K562 (cell line): ENCODE measurements at regions not wholly inside any gene's neighbourhood (a gene's known extent, or its start where the extent isn't known, plus 50 kb on each side); places are given as distances from the start of the nearest gene placed in this dataset.

Source experiments
- ATAC-seq: fragments of 200-7000 bp; cut with Tn5 transposase; 3 replicates; pipeline ENCODE4 v1.9.1; 2020; ENCODE audit warnings: moderate library complexity
- BruUV-seq: library from RNA; stranded (reverse); fragments of 400-500 nt; replicated peaks from 2 replicates; lab custom pipeline; 2021; lab: Mats Ljungman, UMichigan
- CTCF ChIA-PET: fragments of 300-600 bp; formaldehyde crosslinking; extraction: SDS; loops from one replicate; lab custom pipeline; 2021; ENCODE audit warnings: low intra/inter-chr PET ratio; lab: Yijun Ruan, JAX
- POLR2A ChIA-PET: fragments of 300-600, 350-650 bp; sonication (Branson Sonifier 250); formaldehyde crosslinking; extraction: SDS; loops from one replicate; lab custom pipeline; 2021; ENCODE audit warnings: antibody characterized with exemption, inconsistent platforms; lab: Yijun Ruan, JAX
- DNase-seq, 4 experiments: peaks; one replicate each; pipeline versions ENCODE4 v3.0.0 to v3.0.0-alpha.2; 2011 to 2018; ENCODE audit warnings: low spot score in 3 of 4, mixed read lengths in 3 of 4; ENCODE audit errors: extremely low read depth in 1 of 4
- FAIRE-seq: peaks from 2 replicates; lab custom pipeline; 2011; peaks lifted over from hg19 to GRCh38; lab: Jason Lieb, UNC
- H2AFZ ChIP-seq: 2 replicates; pipeline ENCODE4 v1.6.0; 2011; ENCODE audit warnings: low read depth, low read length, control low read depth, inconsistent platforms
- H3K27ac ChIP-seq: fragments of 200-600 bp; 3 replicates; pipeline ENCODE4 v1.8.0; 2011; ENCODE audit warnings: low read depth, mild to moderate bottlenecking, control low read depth, inconsistent platforms, low read length, moderate library complexity, mixed read lengths; ENCODE audit errors: extremely low read depth
- H3K27me3 ChIP-seq, 2 experiments: fragments of 300-600 bp in 1 of 2; 2 replicates in 1 of 2; 3 replicates in 1 of 2; pipeline versions ENCODE4 v1.6.0 to v1.8.0; 2011; ENCODE audit warnings: inconsistent platforms in 2 of 2, low read length in 2 of 2, mild to moderate bottlenecking in 1 of 2, mixed read lengths in 1 of 2, moderate library complexity in 1 of 2; ENCODE audit not compliant: control insufficient read depth in 2 of 2, insufficient read depth in 2 of 2
- H3K36me3 ChIP-seq: fragments of 300-600 bp; 3 replicates; pipeline ENCODE4 v1.8.0; 2011; ENCODE audit warnings: mild to moderate bottlenecking, low read length, inconsistent platforms; ENCODE audit not compliant: control insufficient read depth, insufficient read depth
- H3K4me1 ChIP-seq, 2 experiments: fragments of 200-600 bp in 1 of 2; replicated peaks in 1 of 2; 2 replicates in 1 of 2; 3 replicates in 1 of 2; pipeline versions ENCODE4 v1.5.1 to v1.8.0; 2011; ENCODE audit warnings: inconsistent platforms in 2 of 2, low read length in 2 of 2, mild to moderate bottlenecking in 1 of 2, mixed read lengths in 1 of 2, moderate library complexity in 1 of 2; ENCODE audit not compliant: control insufficient read depth in 2 of 2, insufficient read depth in 2 of 2
- H3K4me2 ChIP-seq: 2 replicates; pipeline ENCODE4 v1.6.1; 2011; ENCODE audit warnings: low read length, control low read depth, inconsistent platforms, mixed read lengths; ENCODE audit not compliant: insufficient read depth
- H3K4me3 ChIP-seq: fragments of 200-600 bp; sonication (generic), shearing (Covaris generic); 2 replicates; pipeline ENCODE4 v1.5.1; 2016; ENCODE audit warnings: control low read depth, inconsistent platforms
- H3K79me2 ChIP-seq: fragments of 200-600 bp; 3 replicates; pipeline ENCODE4 v1.8.0; 2011; ENCODE audit warnings: low read length, inconsistent platforms; ENCODE audit not compliant: control insufficient read depth, insufficient read depth
- H3K9ac ChIP-seq, 2 experiments: 2 replicates each; pipeline versions ENCODE4 v1.6.0 to v1.6.1; 2011; ENCODE audit warnings: low read depth in 2 of 2, low read length in 2 of 2, control low read depth in 1 of 2, inconsistent platforms in 1 of 2, mild to moderate bottlenecking in 1 of 2, mixed read lengths in 1 of 2; ENCODE audit not compliant: insufficient read depth in 1 of 2
- H3K9me1 ChIP-seq: one replicate; pipeline ENCODE4 v1.6.0; 2011; ENCODE audit warnings: inconsistent platforms, mild to moderate bottlenecking, low read length, moderate library complexity; ENCODE audit not compliant: control insufficient read depth, insufficient read depth
- H3K9me3 ChIP-seq: replicated peaks from 2 replicates; pipeline ENCODE4 v1.5.1; 2011; ENCODE audit warnings: low read depth, low read length, inconsistent platforms; ENCODE audit not compliant: control insufficient read depth, insufficient read depth
- H4K20me1 ChIP-seq: replicated peaks from 2 replicates; pipeline ENCODE4 v1.6.1; 2011; ENCODE audit warnings: low read length, inconsistent platforms, mixed read lengths; ENCODE audit not compliant: control insufficient read depth, insufficient read depth
- HMG20B ChIP-seq: fragments of 250-450 bp; sonication (Bioruptor Pico); IDR thresholded peaks from 2 replicates; pipeline ENCODE4 v1.5.0; 2021; ENCODE audit warnings: mild to moderate bottlenecking
- IFI16 ChIP-seq: fragments of 250-450 bp; sonication (Bioruptor Pico); IDR thresholded peaks from 2 replicates; pipeline ENCODE4 v2.1.2; 2022; ENCODE audit warnings: mild to moderate bottlenecking, inconsistent platforms
- PML ChIP-seq: IDR thresholded peaks from 2 replicates; pipeline ENCODE4 v1.6.1; 2012; ENCODE audit warnings: low read length, inconsistent platforms
- SRSF9 ChIP-seq: fragments of 200-400 bp; formaldehyde crosslinking; IDR thresholded peaks from 2 replicates; pipeline ENCODE4 v1.6.1; 2017; ENCODE audit warnings: low read depth, low read length, borderline replicate concordance
- ZNF785 ChIP-seq: fragments of 250-450 bp; sonication (Bioruptor Pico); IDR thresholded peaks from 2 replicates; pipeline ENCODE4 v1.4.0; 2020; ENCODE audit warnings: mild to moderate bottlenecking
- WGBS: fragments of 100-300 bp; shearing (Covaris generic); methylation state at CpG from one replicate; pipeline ENCODE4 v1.1.6; 2016; ENCODE audit warnings: low coverage, mixed read lengths; ENCODE audit not compliant: insufficient coverage; ENCODE audit errors: missing lambda C conversion rate; 5-methylcytosine and 5-hydroxymethylcytosine counted together
- in situ Hi-C: fragments of 300-500 bp; cut with MboI; formaldehyde crosslinking; loops from 4 replicates; pipeline ENCODE4 v1.15.0; 2018; ENCODE audit warnings: inconsistent platforms, mixed read lengths
- intact Hi-C: fragments of 100-400 bp; cut with micrococcal nuclease; formaldehyde crosslinking; loops from 2 replicates; pipeline ENCODE4 v1.14.2; 2022
- TF ChIP-seq, protein P1 (sequence below): sonication (generic); formaldehyde crosslinking; IDR thresholded peaks from 2 replicates; pipeline ENCODE4 v1.8.0; 2023; ENCODE audit warnings: mild to moderate bottlenecking, missing genetic modification reagents

DNA sequence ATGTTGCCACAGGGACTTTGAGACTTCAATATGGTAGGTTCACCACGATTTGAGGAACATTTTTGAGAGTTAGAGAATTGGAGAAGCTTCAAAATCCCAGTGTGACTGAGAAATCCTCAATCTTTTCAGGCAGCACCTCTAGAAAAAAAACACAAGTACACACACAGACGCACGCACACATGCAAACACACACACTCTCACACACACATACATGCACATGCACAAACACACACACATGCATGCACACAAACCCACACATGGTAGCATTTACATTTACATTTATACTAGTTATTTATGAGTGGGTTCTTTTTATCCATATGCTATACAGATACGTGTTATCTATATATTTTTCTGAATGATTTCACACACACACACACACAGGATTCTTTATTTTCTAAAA is 901.9 kb downstream of the GATA3 start:
- H3K36me3 ChIP-seq, result no peaks in the 10 kb centered on the region
- intact Hi-C loops (no loop called here), in situ Hi-C loops (no loop called here)
- H3K4me2 ChIP-seq, result no peak overlapping the region
- TF ChIP-seq PML (no peak), HMG20B (no peak), ZNF785 (CRISPR knock-in tag) (no peak), SRSF9 (no peak), IFI16 (CRISPR knock-in tag) (no peak)
- TF ChIP-seq, protein P1, sequence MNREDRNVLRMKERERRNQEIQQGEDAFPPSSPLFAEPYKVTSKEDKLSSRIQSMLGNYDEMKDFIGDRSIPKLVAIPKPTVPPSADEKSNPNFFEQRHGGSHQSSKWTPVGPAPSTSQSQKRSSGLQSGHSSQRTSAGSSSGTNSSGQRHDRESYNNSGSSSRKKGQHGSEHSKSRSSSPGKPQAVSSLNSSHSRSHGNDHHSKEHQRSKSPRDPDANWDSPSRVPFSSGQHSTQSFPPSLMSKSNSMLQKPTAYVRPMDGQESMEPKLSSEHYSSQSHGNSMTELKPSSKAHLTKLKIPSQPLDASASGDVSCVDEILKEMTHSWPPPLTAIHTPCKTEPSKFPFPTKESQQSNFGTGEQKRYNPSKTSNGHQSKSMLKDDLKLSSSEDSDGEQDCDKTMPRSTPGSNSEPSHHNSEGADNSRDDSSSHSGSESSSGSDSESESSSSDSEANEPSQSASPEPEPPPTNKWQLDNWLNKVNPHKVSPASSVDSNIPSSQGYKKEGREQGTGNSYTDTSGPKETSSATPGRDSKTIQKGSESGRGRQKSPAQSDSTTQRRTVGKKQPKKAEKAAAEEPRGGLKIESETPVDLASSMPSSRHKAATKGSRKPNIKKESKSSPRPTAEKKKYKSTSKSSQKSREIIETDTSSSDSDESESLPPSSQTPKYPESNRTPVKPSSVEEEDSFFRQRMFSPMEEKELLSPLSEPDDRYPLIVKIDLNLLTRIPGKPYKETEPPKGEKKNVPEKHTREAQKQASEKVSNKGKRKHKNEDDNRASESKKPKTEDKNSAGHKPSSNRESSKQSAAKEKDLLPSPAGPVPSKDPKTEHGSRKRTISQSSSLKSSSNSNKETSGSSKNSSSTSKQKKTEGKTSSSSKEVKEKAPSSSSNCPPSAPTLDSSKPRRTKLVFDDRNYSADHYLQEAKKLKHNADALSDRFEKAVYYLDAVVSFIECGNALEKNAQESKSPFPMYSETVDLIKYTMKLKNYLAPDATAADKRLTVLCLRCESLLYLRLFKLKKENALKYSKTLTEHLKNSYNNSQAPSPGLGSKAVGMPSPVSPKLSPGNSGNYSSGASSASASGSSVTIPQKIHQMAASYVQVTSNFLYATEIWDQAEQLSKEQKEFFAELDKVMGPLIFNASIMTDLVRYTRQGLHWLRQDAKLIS (CRISPR knock-in tag), result no peak
- POLR2A ChIA-PET, result no interaction called here
- no peaks in the 10 kb centered on the region for H3K79me2 ChIP-seq
- H3K27me3 ChIP-seq, result no peaks in the 10 kb centered on the region
- no peak for DNase-seq
- no TSS peak for BruUV-seq
- no peak overlapping the region for H2AFZ ChIP-seq
- no peak for ATAC-seq
- no peak overlapping the region for H3K27ac ChIP-seq
- no peak overlapping the region for H3K4me3 ChIP-seq
- H3K4me1 ChIP-seq, result no peaks in the 10 kb centered on the region
- 5% methylated on average over 4 of the region's 4 CpGs for WGBS
- no peaks in the 10 kb centered on the region for H3K9me1 ChIP-seq
- H3K9me3 ChIP-seq, result no peaks in the 10 kb centered on the region
- no peak for FAIRE-seq
- H4K20me1 ChIP-seq, result no peaks in the 10 kb centered on the region
- no peak overlapping the region for H3K9ac ChIP-seq
- CTCF ChIA-PET, result no interaction called here
